ENCODE measurements at regions not wholly inside any gene's neighbourhood (a gene's known extent, or its start where the extent isn't known, plus 50 kb on each side); places are given as distances from the start of the nearest gene placed in this dataset.
"Not testable (repeated sequence)": the region's sequence is repeated elsewhere in the genome, so short reads cannot be mapped to it uniquely, and the experiment has no call there.

DNA sequence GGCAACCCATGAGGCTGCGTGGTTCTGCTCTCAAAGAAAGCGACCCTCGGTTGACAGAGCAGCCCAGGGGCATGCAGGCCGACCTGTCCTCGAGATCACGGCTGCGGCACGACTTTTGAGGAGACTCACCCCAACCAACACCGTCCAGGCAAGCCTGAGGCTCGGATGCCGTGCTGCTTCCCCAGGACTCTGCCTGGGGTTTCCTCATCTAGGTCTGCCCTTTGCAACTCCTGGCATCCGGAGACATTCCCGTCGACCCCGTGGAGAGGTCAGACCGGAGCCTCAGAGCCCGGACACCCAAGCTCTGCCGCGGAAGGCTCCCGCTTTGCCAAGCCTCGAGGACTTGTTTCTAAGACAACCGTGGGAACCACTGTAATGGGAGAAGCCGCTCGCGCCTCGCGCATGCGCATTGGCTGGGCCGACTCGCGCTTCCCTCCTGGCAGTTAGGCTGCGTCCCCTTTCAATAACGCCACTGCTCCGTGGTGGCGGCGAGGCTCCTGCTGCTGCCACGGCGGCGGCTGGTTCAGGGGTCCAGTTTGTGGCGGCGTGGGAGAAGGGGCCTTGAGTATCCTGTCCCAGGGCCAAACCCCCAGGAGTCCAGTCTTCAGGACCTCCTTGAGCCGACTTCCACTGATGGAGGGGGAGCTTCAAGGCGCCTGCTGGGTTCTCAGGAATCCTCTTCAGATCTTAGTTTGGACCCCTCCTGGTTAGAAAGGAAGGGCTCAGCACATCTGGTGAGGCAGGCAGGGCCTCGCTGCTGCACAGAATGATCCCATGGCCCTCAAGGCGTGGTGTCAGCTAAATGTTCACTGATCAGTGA lies 101.7 kb upstream of the ZNF337 start:
- DNase-seq (ENCODE audit: low read depth), result not testable (repeated sequence)

DNA sequence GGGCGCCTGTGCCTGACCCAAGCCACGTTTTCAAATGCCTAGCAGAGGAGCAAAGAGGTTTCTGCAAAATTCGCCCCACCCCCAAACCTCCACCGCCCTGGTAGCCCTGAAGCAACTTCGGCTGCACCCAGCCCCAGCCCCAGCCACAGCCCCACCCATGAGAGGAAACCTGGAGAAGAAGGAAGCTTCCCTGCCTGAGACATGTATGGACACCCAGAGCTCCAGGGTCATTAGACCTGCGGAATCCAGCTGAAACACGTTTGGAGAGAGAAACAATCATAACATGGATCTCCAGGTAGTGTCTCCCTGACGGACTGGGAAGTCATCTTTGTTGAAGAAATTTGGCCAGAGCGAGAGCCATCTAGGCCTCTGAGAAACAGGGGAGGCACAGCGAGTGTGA lies 100.4 kb upstream of the ZNF337 start:
- DNase-seq (ENCODE audit: low read depth), result not testable (repeated sequence)

DNA sequence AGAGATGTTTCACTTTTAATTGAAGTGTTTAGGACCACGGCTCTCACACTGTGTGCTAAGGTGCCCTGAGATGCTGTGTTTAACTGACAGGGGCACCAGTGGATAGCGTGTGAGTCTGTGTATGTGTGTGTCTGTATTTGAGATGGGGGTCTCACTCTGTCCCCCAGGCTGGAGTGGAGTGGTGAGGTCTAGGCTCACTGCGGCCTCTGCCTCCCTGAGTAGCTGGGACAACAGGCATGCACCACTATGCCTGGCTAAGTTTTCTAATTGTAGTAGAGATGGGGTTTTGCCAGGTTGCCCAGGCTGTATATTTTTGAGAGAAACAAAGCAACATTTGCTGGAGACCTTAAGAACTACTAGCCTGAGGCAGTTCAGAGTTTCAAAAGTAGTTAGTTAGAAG lies 80.6 kb upstream of the ZNF337 start:
- DNase-seq (ENCODE audit: low read depth), result not testable (repeated sequence)

DNA sequence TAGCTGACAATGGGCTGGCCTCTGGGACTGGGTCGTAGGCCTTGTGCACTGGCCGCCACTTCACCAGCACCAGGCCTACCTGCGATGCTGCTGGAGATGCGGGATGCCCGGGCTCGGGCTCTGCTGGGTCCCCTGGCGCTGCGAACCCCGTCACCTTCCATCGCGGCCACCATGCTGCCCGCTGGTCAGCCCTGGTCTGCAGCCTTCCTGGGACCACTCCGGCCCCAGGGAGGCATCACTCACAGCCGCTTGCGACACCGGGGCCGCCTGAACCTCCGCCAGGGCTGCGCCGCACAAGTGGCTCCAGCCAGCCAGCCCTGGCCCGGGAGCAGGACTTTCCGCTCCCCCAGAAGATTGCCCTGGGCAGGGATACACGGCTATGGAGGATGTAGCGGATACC lies 78.1 kb upstream of the ZNF337 start:
- DNase-seq (ENCODE audit: low read depth), result not testable (repeated sequence)

DNA sequence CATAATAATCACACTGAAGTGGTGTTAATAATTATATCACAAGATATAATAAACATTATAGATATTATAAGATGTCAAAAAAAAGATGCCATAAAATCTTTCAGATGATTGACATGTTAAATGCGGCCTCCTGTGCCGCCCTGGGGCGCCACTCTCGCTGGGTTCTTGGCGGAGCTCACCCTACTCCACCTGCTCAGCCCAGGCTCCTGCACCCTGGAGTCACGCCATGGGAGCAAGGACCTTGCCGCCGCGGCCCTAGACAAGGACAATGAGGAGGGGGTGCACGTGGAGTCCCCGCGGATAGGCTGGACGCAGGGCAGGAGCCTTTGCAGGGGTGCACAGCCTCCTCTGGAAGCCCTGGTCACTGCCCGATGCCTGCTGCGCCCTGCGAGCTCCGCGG lies 77.5 kb upstream of the ZNF337 start:
- not testable (repeated sequence) for DNase-seq (ENCODE audit: low read depth)

DNA sequence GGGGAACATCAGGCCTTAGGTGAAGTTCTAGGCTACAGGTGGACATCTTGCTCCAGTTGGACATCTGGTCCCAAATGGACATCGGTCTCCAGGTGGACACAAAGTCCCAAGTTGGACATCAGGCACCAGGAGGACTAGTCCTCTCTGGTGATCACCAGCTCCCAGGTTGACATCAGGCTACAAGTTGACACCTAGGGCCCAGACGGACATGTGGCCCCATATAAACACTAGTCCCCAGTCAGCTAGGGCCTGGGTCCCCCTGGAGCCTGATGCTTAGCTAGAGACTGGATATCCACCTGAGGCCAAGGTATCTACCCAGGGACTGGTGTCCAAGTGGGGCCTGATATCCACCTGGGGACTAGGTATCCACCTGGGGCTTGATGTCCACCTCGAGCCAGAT lies 75.8 kb upstream of the ZNF337 start:
- DNase-seq (ENCODE audit: low read depth), result not testable (repeated sequence)

DNA sequence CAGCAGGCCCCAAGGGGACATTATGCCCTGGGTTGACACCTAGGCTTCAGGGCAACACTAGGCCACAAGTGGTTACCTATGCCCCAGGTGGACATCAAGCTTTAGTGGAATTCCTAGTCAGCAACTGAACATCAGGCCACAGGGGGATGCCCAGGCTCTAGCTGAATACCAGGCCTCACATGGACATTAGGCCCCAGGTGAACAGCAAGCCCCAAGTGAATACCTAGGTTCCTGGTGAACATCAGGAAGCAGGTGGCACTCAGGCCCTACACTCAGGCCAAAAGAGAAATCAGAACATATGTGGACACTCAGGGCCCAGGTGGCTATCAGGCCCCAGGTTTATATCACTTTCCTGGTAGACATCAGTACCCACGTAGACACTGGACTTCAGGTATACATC lies 75.2 kb upstream of the ZNF337 start:
- not testable (repeated sequence) for DNase-seq (ENCODE audit: low read depth)

DNA sequence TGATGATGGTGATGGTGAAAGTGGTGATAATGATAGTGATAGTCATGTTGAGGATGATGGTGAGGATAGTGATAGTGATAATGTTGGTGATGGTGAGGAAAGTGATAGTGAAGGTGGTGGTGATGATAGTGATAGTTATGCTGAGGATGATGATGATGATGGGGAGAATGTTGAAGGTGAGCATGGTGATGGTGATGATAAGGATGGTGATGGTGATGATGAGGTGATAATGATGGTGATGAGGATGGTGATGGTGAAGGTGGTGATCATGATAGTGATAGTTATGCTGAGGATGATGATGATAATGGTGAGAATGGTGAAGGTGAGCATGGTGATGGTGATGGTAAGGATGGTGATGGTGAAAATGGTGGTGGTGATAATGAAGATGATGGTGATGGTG lies 64.9 kb upstream of the ZNF337 start:
- no peak for DNase-seq (ENCODE audit: low read depth)

DNA sequence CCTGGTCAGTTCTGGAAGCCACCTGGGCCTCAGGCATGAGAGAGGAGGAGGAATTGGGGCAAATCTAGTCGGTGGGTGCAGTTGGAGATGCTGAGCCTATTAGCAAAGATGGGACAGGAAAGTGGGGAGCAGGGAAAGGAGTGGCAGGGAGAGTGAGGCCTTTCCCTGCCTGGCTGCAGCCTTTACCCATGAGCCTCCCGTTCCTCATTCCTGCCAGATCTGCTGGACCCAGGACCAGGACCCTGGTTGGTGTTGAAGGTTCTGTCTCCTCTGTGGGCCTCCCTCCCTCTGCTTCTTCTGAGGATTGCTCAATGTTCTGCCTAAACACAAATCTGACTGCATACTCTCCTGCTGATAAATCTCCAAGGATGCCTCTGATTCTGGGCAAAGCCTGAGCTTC lies 64.4 kb upstream of the ZNF337 start:
- DNase-seq (ENCODE audit: low read depth), result not testable (repeated sequence)

DNA sequence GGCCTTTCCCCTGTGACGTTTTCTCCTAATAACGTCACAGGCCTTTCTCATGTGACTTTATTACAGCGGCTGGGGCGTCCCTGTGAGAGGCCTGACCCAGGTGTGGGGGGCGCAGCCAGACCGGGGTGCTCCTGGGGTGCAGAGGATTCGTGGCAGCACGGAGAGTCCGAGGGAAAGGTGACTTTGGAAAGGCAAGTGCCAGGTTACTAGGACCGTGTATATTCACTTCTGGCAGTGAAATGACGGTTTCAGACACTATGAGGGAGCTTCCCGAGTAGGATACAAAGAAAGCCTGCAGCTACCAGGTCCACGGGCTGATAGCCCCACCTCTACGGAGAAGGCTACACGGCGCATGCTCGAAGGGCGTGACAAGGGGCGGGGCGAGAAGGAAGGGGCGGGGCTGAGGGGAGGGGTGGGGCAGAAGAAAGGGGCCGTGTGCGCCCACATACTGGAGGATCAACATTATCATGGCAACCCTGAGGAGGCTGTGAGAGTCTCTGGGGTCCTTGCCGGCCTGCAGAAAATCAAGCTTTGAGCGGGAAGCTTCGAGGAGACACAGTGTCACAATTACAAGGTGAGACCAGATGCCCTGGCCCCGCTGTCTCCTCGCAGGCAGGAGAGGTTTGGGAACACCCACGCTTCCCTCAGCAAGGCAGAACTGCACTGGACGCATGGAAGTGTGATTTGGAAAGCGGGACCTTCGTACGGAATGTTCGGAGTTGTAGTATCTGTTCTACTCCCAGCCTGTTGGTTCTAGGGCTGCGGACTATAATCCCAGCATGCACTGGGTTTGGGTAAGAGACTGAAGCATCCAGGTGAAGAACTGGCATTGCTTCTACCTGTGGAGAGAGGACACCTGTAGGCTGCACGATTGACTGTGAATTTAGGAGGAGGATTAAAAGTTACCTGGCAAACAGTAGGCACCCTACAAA lies 54.4 kb upstream of the ZNF337 start:
- DNase-seq (ENCODE audit: low read depth), result peak; percentile 38

DNA sequence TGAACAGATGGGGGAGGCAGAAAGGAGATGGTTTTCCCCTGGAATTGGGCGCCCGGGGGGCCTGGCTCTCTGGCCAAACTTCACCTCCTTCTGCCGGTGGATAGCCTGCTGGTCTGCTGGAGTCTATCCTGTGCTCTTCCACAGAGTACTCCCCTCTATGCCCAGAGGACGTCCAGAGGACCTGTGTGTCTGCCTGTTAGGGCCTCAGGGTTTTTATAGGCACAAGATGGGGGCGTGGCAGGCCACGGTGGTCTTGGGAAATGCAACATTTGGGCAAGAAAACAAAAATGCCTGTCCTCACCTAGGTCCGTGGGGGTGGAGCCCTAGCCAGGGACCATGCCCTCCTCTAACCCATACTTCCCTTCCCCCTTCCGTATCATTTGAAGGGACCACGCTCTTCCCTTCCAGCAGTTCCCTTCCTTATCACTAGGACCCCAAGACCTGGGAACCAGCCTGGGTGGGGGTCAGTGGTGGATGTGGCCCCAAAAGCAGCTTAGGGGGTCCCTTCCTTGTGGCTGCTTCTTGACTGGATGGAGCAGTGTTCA lies 53.6 kb upstream of the ZNF337 start:
- no peak for DNase-seq (ENCODE audit: low read depth)

DNA sequence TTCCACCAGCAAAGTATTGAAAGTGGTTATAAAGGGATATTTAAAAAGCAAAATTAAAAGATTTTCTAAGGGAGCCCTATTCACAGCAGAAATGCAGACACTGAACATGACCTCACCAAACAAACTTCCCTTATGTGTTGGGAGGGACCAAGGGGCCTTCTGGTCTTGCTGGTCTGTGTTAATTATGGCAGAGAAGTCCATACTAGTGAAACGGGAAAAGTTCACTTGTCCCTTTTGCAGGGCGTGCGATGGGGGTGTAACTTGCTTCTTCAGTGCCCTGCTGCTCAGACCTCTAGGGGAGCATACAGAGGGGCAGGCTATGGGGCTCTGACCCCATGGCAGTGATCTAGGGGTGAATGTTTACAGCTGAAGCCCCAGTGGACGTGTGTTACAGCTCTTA lies 53.0 kb upstream of the ZNF337 start:
- no peak for DNase-seq (ENCODE audit: low read depth)
